GM12878 (cell line): ENCODE measurements at regions not wholly inside any gene's neighbourhood (a gene's known extent, or its start where the extent isn't known, plus 50 kb on each side); places are given as distances from the start of the nearest gene placed in this dataset.
"Not testable (repeated sequence)": the region's sequence is repeated elsewhere in the genome, so short reads cannot be mapped to it uniquely, and the experiment has no call there.

ENCODE experiments used
- ATAC-seq: fragments of 200-7000 bp; cut with Tn5 transposase; 3 replicates; pipeline ENCODE4 v1.9.1; 2020; ENCODE audit warnings: mild to moderate bottlenecking, moderate library complexity
- BruUV-seq: library from RNA; stranded (reverse); fragments of 400-500 nt; replicated peaks from 2 replicates; lab custom pipeline; 2021; lab: Mats Ljungman, UMichigan
- CTCF ChIA-PET: fragments of 300-600 bp; sonication (Branson Sonifier 250); formaldehyde crosslinking; extraction: SDS; loops from one replicate; lab custom pipeline; 2021; ENCODE audit warnings: inconsistent platforms; lab: Yijun Ruan, JAX
- POLR2A ChIA-PET: fragments of 350-600 bp; formaldehyde crosslinking; extraction: SDS; loops from one replicate; lab custom pipeline; 2021; ENCODE audit warnings: inconsistent platforms; lab: Charles Lee
- RAD21 ChIA-PET: fragments of 300-600 bp; sonication (Branson Sonifier 250); formaldehyde crosslinking; loops from one replicate; lab custom pipeline; 2023; ENCODE audit warnings: antibody characterized with exemption; ENCODE audit not compliant: unreplicated experiment; lab: Charles Lee
- SMC1A ChIA-PET: fragments of 300-600 bp; sonication (Branson Sonifier 250); formaldehyde crosslinking; loops from one replicate; lab custom pipeline; 2023; ENCODE audit not compliant: unreplicated experiment, uncharacterized antibody; lab: Charles Lee
- DNase-seq: peaks from one replicate; pipeline ENCODE4 v3.0.0-alpha.2; 2011; ENCODE audit warnings: low read depth, low spot score
- FAIRE-seq: peaks from 3 replicates; lab custom pipeline; 2011; peaks lifted over from hg19 to GRCh38; lab: Jason Lieb, UNC
- H2AFZ ChIP-seq: 2 replicates; pipeline ENCODE4 v1.6.0; 2011; ENCODE audit warnings: low read depth, low read length, control low read depth; ENCODE audit not compliant: control insufficient read depth
- H3K27ac ChIP-seq: 2 replicates; pipeline ENCODE4 v1.5.1; 2011; ENCODE audit warnings: control low read depth; ENCODE audit not compliant: control insufficient read depth, insufficient read depth
- H3K27me3 ChIP-seq, 2 experiments: replicated peaks in 1 of 2; 2 replicates each; pipeline versions ENCODE4 v1.6.0 to v1.6.1; 2011; ENCODE audit warnings: low read length in 1 of 2; ENCODE audit not compliant: control insufficient read depth in 2 of 2, insufficient read depth in 2 of 2
- H3K36me3 ChIP-seq, 2 experiments: 2 replicates each; pipeline ENCODE4 v1.5.1; 2011; ENCODE audit warnings: low read length in 1 of 2; ENCODE audit not compliant: control insufficient read depth in 2 of 2, insufficient read depth in 2 of 2
- H3K4me1 ChIP-seq: 2 replicates; pipeline ENCODE4 v1.6.1; 2011; ENCODE audit warnings: mild to moderate bottlenecking, low read length, moderate library complexity, mixed read lengths; ENCODE audit not compliant: control insufficient read depth, insufficient read depth
- H3K4me2 ChIP-seq: 2 replicates; pipeline ENCODE4 v1.6.0; 2011; ENCODE audit warnings: control low read depth; ENCODE audit not compliant: control insufficient read depth, insufficient read depth
- H3K4me3 ChIP-seq: fragments of 200-600 bp; sonication (generic); 2 replicates; pipeline ENCODE4 v1.5.1; 2016
- H3K79me2 ChIP-seq: 2 replicates; pipeline ENCODE4 v1.6.0; 2011; ENCODE audit warnings: low read length; ENCODE audit not compliant: control insufficient read depth, insufficient read depth
- H3K9ac ChIP-seq: 2 replicates; pipeline ENCODE4 v1.8.0; 2011; ENCODE audit warnings: low read length, control low read depth, mixed read lengths; ENCODE audit not compliant: control insufficient read depth, insufficient read depth
- H3K9me3 ChIP-seq: replicated peaks from 3 replicates; pipeline ENCODE4 v1.5.1; 2011; ENCODE audit warnings: mild to moderate bottlenecking, low read length; ENCODE audit not compliant: control insufficient read depth, insufficient read depth
- H4K20me1 ChIP-seq: 2 replicates; pipeline ENCODE4 v1.6.0; 2011; ENCODE audit not compliant: control insufficient read depth, insufficient read depth
- ZZZ3 ChIP-seq: IDR thresholded peaks from 2 replicates; pipeline ENCODE4 v1.6.1; 2011; ENCODE audit warnings: low read depth; ENCODE audit not compliant: control insufficient read depth, insufficient read length
- WGBS: methylation state at CpG from one replicate; pipeline ENCODE4 v1.1.6; 2016; ENCODE audit warnings: low lambda C conversion rate; ENCODE audit not compliant: insufficient replicate concordance, insufficient coverage; ENCODE audit errors: missing lambda C conversion rate; 5-methylcytosine and 5-hydroxymethylcytosine counted together
- in situ Hi-C: fragments of 300-500 bp; cut with MboI; formaldehyde crosslinking; loops from 9 replicates; pipeline ENCODE4 v1.14.3; 2018; ENCODE audit warnings: mixed read lengths
- intact Hi-C: fragments of 100-400 bp; cut with micrococcal nuclease; formaldehyde crosslinking; loops from one replicate; pipeline ENCODE4 v1.14.2; 2022; ENCODE audit not compliant: unreplicated experiment

GRCh38 chr1:159653201-159653600, 61.2 kb downstream of the CRP start:
- intact Hi-C loops: no loop called here
- in situ Hi-C loops: no loop called here
- FAIRE-seq: no peak

GRCh38 chr1:159657477-159657876, 56.9 kb downstream of the CRP start:
- CTCF ChIA-PET, H3K27me3 ChIP-seq, H3K27ac ChIP-seq, intact Hi-C loops, H3K79me2 ChIP-seq, H3K4me2 ChIP-seq, H2AFZ ChIP-seq, H3K4me1 ChIP-seq, in situ Hi-C loops, RAD21 ChIA-PET, H3K4me3 ChIP-seq, H3K36me3 ChIP-seq, BruUV-seq, H3K9ac ChIP-seq, FAIRE-seq, ATAC-seq, SMC1A ChIA-PET, H3K9me3 ChIP-seq, DNase-seq, H4K20me1 ChIP-seq, POLR2A ChIA-PET: not testable (repeated sequence)
- WGBS: 92% methylated on average over 1 of the region's 2 CpGs

More at GRCh38 chr1:159653201-159653600, 61.2 kb downstream of the CRP start:
- ChIA-PET CTCF (no interaction called here), POLR2A (no interaction called here), RAD21 (no interaction called here), SMC1A (interaction anchor here (0.5 kb wide), 1 partner anchor 98 kb away, joined by 3 read pairs; no protein-coding TSS in a partner anchor)
- Histone ChIP-seq H3K36me3 (no peaks in the 10 kb centered on the region), H2AFZ (no peak overlapping the region), H3K4me3 (no peak overlapping the region), H4K20me1 (no peaks in the 10 kb centered on the region), H3K4me1 (no peaks in the 10 kb centered on the region), H3K9ac (no peak overlapping the region), H3K27me3 (no peaks in the 10 kb centered on the region), H3K4me2 (no peak overlapping the region), H3K27ac (no peak overlapping the region), H3K9me3 (no peaks in the 10 kb centered on the region), H3K79me2 (no peaks in the 10 kb centered on the region)
- DNase-seq (no peak), ATAC-seq (no peak)
- no TSS peak for BruUV-seq
- no peak for TF ChIP-seq ZZZ3
- TF ChIP-seq, all 136 proteins: peak for 0
